GM12874 (cell line): ENCODE measurements at regions not wholly inside any gene's neighbourhood (a gene's known extent, or its start where the extent isn't known, plus 50 kb on each side); places are given as distances from the start of the nearest gene placed in this dataset.

Experiments used
- TF ChIP-seq, protein P1 (sequence below): IDR thresholded peaks from 2 replicates; pipeline ENCODE4 v1.5.1; 2011; ENCODE audit warnings: low read depth, mild to moderate bottlenecking, control low read depth, low read length, moderate library complexity; ENCODE audit not compliant: insufficient read depth

DNA sequence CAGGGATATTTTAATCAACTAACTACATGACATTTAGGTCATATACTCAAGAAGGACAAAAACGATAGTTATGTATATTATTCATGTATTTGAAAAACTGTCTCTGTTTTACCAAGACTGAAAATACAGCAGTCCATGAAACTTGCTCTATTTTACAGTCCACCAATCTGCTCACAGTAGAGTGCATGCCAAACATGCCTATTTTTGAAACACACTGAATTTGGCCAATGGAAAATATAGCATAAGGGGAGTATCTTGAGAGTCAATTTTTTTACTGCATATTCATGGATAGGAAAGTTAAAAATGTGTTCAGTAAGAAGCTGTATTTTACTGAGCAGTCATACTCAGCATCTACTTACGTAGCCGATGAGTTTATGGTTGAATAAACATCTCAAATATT lies 621.2 kb upstream of the CHORDC1 start:
- TF ChIP-seq, protein P1, sequence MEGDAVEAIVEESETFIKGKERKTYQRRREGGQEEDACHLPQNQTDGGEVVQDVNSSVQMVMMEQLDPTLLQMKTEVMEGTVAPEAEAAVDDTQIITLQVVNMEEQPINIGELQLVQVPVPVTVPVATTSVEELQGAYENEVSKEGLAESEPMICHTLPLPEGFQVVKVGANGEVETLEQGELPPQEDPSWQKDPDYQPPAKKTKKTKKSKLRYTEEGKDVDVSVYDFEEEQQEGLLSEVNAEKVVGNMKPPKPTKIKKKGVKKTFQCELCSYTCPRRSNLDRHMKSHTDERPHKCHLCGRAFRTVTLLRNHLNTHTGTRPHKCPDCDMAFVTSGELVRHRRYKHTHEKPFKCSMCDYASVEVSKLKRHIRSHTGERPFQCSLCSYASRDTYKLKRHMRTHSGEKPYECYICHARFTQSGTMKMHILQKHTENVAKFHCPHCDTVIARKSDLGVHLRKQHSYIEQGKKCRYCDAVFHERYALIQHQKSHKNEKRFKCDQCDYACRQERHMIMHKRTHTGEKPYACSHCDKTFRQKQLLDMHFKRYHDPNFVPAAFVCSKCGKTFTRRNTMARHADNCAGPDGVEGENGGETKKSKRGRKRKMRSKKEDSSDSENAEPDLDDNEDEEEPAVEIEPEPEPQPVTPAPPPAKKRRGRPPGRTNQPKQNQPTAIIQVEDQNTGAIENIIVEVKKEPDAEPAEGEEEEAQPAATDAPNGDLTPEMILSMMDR = no peak

DNA sequence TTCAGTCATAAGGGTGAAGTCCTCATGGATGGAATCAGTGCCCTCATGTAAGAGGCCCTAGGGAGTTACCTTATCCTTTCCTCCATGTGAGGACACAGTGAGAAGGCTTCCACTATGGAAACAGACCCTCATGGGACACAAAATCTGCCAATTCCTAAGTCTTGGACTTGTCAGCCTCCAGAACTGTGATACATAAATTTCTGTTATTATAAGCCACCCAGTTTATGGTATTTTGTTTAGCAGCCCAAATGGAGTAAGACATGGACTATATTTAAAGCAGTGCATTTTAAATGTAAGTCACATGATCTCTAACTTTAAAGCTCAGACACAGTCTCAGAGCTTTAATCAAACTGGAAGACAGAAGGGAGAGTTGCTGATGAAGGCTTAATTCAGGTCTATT lies 619.8 kb upstream of the CHORDC1 start:
- TF ChIP-seq, protein P1 = no peak

DNA sequence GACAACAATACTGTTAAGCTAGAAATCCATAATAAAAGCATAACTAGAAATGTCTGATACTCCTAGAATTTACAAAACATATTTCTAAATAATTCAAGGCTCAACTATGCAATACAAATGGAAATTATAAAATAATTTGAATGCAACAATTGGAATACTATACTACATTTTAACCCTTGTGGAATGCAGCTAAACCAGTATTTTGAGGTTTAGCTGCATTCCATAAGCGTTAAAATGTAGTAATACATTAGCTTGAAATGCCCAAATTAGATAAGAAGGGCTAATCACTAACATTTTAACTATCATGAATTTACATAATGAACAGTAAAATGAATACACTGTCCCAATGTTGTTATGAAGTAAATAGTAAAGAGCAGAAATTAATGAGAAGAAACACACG lies 617.2 kb upstream of the CHORDC1 start:
- TF ChIP-seq, protein P1 = no peak

DNA sequence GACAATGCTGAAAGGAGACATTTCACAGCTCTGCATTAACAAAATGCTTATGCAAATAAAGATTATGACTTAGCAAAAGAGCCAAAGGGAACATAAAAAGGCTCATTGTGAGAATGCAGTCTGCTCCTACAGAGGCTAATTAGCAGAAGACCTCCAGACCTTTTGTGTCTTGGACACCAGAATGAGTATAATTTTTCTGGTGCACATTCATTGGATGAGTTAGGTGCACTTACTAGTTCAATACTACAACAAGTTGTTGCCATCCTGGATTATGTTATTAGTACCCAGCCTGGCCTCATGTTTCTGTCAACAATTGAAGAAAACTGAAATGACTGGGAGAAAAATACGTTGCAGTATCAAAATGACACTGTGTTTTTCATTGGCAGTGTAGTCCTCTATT lies 613.2 kb upstream of the CHORDC1 start:
- TF ChIP-seq, protein P1 = no peak

DNA sequence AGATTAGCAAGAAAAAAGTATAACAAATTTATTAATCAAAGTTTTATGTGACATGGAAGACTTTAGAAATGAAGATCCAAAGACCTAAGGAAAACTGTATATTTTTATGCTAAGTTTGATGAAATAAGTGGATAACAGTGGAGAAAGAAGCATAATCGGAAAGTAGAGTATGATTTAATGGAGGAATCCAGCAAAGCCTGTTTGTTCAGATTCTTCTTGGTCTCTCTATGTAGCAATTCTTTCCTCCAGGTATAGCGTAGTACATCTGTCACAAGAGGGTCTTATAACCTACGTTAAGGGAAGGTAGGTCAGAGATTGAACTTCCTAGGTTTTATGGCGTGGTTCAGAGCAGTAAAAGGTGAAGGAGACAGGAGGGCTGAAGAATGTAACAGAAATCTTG lies 600.6 kb upstream of the CHORDC1 start:
- TF ChIP-seq, protein P1 = no peak

DNA sequence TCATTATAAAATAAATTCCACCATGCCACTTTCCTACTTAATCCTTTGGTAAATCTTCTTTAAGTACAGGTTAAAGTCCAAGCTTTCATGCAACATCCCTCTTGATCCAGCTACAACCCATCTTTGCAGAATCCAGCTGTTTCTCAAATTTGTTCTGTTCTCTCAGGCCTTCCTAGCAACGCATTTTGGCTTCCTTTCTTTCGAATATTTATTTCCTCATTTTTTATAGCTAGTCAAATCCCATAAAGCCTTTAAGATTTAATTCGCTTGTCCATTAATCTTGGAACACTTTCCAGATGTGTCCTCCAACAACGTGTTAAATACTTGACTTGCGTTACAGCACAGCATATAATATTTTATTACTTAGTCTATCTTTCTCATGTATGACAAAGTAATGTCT lies 600.1 kb upstream of the CHORDC1 start:
- TF ChIP-seq, protein P1 = no peak

DNA sequence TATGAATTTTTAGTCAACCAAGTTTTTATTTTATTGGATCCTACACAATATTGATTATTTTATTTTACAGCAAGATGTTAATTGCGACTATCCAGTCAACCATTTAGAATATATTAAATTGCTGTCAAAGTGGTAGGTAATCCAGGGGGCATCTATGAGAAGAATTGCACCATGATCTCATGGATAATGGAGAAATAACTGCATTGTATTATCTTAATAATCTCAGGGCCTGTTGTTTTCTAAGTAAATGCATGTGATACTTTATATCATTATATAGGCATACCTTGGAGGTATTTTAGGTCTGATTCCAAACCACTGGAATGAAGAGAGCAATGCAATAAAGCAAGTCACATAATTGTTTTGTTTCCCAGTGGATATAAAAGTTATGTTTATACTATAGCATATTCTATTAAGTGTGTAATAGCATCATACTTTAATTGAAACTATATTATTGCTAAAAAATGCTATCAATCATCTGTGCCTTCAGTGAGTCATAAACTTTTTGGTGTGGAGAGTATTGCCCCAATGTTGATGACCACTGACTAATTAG lies 595.4 kb upstream of the CHORDC1 start:
- TF ChIP-seq, protein P1 = no peak
